Type B pancreatic cell (in vitro differentiated cells): ENCODE measurements at regions not wholly inside any gene's neighbourhood (a gene's known extent, or its start where the extent isn't known, plus 50 kb on each side); places are given as distances from the start of the nearest gene placed in this dataset.

Experiments
- DNase-seq: peaks from one replicate; pipeline ENCODE4 v3.0.0; 2021; ENCODE audit warnings: mixed read lengths; ENCODE audit not compliant: unreplicated experiment; ENCODE audit errors: extremely low spot score
- H3K27ac Mint-ChIP-seq: 2 replicates; pipeline ENCODE4 v1.8.0; 2021; ENCODE audit warnings: mild to moderate bottlenecking, mixed read lengths
- H3K27me3 Mint-ChIP-seq: 2 replicates; pipeline ENCODE4 v1.8.0; 2021; ENCODE audit warnings: mixed read lengths
- H3K36me3 Mint-ChIP-seq: 2 replicates; pipeline ENCODE4 v1.8.0; 2021; ENCODE audit warnings: mixed read lengths
- H3K4me1 Mint-ChIP-seq: one replicate; pipeline ENCODE4 v1.8.0; 2021; ENCODE audit warnings: mixed read lengths; ENCODE audit not compliant: unreplicated experiment
- H3K4me3 Mint-ChIP-seq: 2 replicates; pipeline ENCODE4 v1.8.0; 2021; ENCODE audit warnings: mild to moderate bottlenecking, mixed read lengths
- H3K9me3 Mint-ChIP-seq: 2 replicates; pipeline ENCODE4 v1.8.0; 2021; ENCODE audit warnings: mixed read lengths
- TF ChIP-seq, protein P1 (sequence below): fragments of 200-600 bp; sonication (generic); conservative IDR thresholded peaks from 2 replicates; pipeline ENCODE4 v1.5.0; 2021; ENCODE audit warnings: antibody characterized with exemption, mild to moderate bottlenecking

DNA sequence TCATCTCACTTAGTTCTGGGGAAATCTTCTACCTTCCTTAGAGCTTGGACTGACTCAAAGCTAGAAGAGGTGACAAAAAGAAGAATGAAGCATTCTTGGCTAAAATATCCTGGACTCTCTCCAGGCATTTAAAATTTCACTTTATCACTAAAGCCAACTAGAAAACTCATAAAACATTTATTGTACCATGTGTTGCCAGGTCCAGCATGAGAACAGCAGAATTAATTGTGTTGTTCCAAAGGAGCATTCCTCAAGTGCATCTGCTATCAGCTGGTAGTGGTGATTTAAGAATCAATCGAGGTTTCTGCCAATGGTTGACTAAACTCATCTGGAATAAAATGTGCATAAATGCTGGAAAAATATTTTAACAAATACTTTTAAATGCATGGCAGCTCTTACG, 147.3 kb upstream of the SSTR4 start:
- TF ChIP-seq, protein P1, sequence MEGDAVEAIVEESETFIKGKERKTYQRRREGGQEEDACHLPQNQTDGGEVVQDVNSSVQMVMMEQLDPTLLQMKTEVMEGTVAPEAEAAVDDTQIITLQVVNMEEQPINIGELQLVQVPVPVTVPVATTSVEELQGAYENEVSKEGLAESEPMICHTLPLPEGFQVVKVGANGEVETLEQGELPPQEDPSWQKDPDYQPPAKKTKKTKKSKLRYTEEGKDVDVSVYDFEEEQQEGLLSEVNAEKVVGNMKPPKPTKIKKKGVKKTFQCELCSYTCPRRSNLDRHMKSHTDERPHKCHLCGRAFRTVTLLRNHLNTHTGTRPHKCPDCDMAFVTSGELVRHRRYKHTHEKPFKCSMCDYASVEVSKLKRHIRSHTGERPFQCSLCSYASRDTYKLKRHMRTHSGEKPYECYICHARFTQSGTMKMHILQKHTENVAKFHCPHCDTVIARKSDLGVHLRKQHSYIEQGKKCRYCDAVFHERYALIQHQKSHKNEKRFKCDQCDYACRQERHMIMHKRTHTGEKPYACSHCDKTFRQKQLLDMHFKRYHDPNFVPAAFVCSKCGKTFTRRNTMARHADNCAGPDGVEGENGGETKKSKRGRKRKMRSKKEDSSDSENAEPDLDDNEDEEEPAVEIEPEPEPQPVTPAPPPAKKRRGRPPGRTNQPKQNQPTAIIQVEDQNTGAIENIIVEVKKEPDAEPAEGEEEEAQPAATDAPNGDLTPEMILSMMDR: no peak
- no peak for DNase-seq
- Mint-ChIP-seq H3K9me3 (peaks cover 7% of the 10 kb centered on the region), H3K4me3 (no peak overlapping the region), H3K4me1 (peaks cover 5% of the 10 kb centered on the region), H3K27ac (no peak overlapping the region), H3K27me3 (peaks cover 52% of the 10 kb centered on the region), H3K36me3 (no peaks in the 10 kb centered on the region)

DNA sequence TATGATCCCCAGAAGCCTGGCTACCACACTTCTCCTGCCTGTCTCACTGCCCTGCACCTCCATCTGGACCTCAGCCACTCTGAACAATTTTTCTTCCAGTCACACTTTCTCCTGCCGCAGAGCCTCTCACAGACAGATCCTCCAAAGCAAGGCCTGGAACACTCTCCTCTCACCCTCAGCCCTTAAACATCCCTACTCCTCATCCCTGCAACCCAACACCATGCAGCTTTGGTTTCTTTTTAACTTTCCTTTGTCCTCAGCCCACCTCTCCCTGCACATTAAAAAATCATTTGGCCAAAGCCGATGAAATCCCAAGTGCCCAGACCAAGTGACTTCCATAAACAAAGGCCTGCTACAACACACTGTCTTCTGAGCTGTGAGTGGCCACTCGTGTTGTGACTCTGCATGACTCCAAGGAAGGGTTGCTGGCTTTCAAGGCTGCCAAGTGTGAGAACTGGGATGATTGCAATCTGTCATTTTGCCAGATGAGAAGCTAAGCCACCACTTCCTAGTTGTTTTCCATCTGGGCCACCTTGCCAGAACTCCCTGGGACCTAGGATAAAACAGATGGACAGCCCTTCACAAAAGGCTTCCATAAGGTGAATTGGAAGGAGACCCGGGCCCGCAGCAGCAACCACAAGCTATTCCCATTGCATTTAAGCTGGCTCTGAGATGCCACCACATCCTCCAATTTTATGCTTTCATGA, 144.4 kb upstream of the SSTR4 start:
- H3K4me3 Mint-ChIP-seq: no peak overlapping the region
- TF ChIP-seq, protein P1: no peak
- no peaks in the 10 kb centered on the region for H3K36me3 Mint-ChIP-seq
- H3K9me3 Mint-ChIP-seq: peaks cover 7% of the 10 kb centered on the region
- H3K4me1 Mint-ChIP-seq: peaks cover 5% of the 10 kb centered on the region
- peak overlapping the region; percentile 14 for H3K27ac Mint-ChIP-seq
- DNase-seq: no peak
- H3K27me3 Mint-ChIP-seq: peaks cover 50% of the 10 kb centered on the region

DNA sequence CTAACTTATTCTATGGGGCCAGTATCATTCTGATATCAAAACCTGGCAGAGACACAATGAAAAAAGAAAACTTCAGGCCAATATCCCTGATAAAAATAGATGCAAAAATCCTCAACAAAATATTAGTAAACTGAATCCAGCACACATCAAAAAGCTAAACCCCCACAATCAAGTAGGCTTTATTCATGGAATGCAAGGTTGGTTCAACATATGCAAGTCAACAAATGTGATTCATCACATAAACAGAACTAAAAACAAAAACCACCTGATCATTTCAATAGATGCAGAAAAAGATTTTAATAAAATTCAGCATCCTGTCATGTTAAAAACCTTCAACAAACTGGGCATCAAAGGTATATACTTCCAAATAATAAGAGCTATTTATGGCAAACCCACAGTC, 133.9 kb upstream of the SSTR4 start:
- TF ChIP-seq, protein P1: no peak
- no peak overlapping the region for H3K27ac Mint-ChIP-seq
- peaks cover 8% of the 10 kb centered on the region for H3K27me3 Mint-ChIP-seq
- H3K36me3 Mint-ChIP-seq: no peaks in the 10 kb centered on the region
- no peaks in the 10 kb centered on the region for H3K4me1 Mint-ChIP-seq
- no peak overlapping the region for H3K4me3 Mint-ChIP-seq
- peaks cover 15% of the 10 kb centered on the region for H3K9me3 Mint-ChIP-seq
- DNase-seq: no peak

DNA sequence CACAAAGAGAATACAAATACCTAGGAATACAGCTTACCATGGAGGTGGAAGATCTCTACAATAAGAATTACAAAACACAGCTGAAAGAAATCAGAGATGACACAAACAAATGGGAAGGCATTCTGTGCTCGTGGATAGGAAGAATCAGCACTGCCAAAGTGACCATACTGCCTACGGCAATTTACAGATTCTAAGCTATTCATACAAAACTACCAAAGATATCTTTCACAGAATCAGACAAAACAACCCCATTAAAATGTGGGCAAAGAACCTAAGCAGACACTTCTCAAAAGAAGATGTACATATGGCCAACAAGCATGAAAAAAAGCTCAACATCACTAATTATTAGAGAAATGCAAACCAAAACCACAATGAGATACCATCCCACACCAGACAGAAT, 133.2 kb upstream of the SSTR4 start:
- Mint-ChIP-seq H3K4me3 (no peak overlapping the region), H3K4me1 (no peaks in the 10 kb centered on the region), H3K36me3 (no peaks in the 10 kb centered on the region), H3K27me3 (peaks cover 10% of the 10 kb centered on the region), H3K9me3 (peaks cover 15% of the 10 kb centered on the region), H3K27ac (no peak overlapping the region)
- TF ChIP-seq, protein P1: no peak
- no peak for DNase-seq

DNA sequence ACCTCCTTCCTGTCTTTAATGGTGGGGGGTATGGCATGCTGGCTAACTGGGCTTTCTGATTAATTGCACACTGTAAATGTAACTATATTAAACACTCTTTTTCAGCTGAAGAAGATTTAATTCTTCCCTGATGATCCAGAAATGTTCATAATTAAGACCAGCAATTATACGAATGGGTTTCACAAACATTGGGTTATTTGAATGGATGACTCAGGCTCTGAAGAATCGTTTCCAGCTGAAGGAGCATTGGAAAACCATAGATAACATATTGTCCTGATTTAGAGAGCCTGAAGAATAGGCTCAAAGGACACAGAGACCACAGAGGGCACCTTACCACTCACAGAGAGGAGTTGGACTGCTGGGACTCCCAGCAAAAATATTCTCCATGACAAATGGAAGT, 130.7 kb upstream of the SSTR4 start:
- DNase-seq: no peak
- TF ChIP-seq, protein P1: no peak
- Mint-ChIP-seq H3K27ac (no peak overlapping the region), H3K9me3 (peaks cover 15% of the 10 kb centered on the region), H3K36me3 (no peaks in the 10 kb centered on the region), H3K27me3 (peaks cover 20% of the 10 kb centered on the region), H3K4me3 (no peak overlapping the region), H3K4me1 (no peaks in the 10 kb centered on the region)

DNA sequence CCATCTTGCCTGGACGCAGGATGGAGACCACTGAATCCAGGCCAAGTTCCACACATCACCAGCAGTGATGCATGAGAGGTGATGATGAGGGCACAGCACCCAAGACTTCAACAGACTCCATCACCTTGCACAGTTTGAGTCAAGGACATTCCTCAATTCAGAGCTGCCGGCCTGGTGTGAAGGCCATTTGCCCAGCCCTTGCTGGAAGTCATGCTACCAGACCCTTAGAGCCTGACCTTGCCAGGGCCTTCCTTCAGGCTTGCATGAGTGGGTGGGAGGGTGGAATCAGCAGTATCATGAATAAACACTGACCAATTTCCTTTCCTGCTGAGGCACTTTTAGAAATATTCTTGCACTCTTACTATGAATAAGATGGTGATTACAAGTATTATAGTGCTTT, 130.2 kb upstream of the SSTR4 start:
- Mint-ChIP-seq H3K4me1 (no peaks in the 10 kb centered on the region), H3K9me3 (peaks cover 15% of the 10 kb centered on the region), H3K4me3 (no peak overlapping the region), H3K27ac (no peak overlapping the region), H3K36me3 (no peaks in the 10 kb centered on the region), H3K27me3 (peaks cover 20% of the 10 kb centered on the region)
- no peak for DNase-seq
- TF ChIP-seq, protein P1: no peak
